Germinal center (tissue), 1 donor: ENCODE measurements at regions not wholly inside any gene's neighbourhood (a gene's known extent, or its start where the extent isn't known, plus 50 kb on each side); places are given as distances from the start of the nearest gene placed in this dataset.

Experiments
- DNase-seq: peaks from one replicate; pipeline ENCODE4 v3.0.0; 2012; ENCODE audit warnings: mixed read lengths, low spot score

GRCh38 chr11:15379483-15379882 lies 264.8 kb downstream of the INSC start:
- no peak for DNase-seq

- no peak for DNase-seq
Measured at GRCh38 chr11:15390857-15391256, 276.1 kb downstream of the INSC start.

- no peak for DNase-seq
Measured at GRCh38 chr11:15396778-15397177, 282.1 kb downstream of the INSC start.

- DNase-seq, result no peak
Measured at GRCh38 chr11:15406851-15407351, 292.2 kb downstream of the INSC start.

- peak; percentile 3 for DNase-seq
Measured at GRCh38 chr11:15412054-15412453, 297.3 kb downstream of the INSC start.

GRCh38 chr11:15418921-15419320 lies 304.2 kb downstream of the INSC start:
- no peak for DNase-seq

- DNase-seq, result no peak
Measured at GRCh38 chr11:15419696-15420095, 305.0 kb downstream of the INSC start.

- DNase-seq, result no peak
Measured at GRCh38 chr11:15430381-15430780, 315.7 kb downstream of the INSC start.

GRCh38 chr11:15434529-15434928 lies 319.8 kb downstream of the INSC start:
- no peak for DNase-seq

GRCh38 chr11:15446315-15446714 lies 331.6 kb downstream of the INSC start:
- no peak for DNase-seq

- no peak for DNase-seq
Measured at GRCh38 chr11:15446929-15447328, 332.2 kb downstream of the INSC start.

GRCh38 chr11:15451713-15452112 lies 337.0 kb downstream of the INSC start:
- no peak for DNase-seq

GRCh38 chr11:15453211-15453765 lies 338.6 kb downstream of the INSC start:
- no peak for DNase-seq

- no peak for DNase-seq
Measured at GRCh38 chr11:15468466-15468865, 353.7 kb downstream of the INSC start.

- no peak for DNase-seq
Measured at GRCh38 chr11:15471048-15471894, 356.5 kb downstream of the INSC start.

- DNase-seq, result no peak
Measured at GRCh38 chr11:15471895-15472799, 357.4 kb downstream of the INSC start.

GRCh38 chr11:15473954-15474837 lies 359.5 kb downstream of the INSC start:
- DNase-seq, result no peak

GRCh38 chr11:15476371-15476917 lies 361.7 kb downstream of the INSC start:
- DNase-seq, result no peak

GRCh38 chr11:15481871-15482270 lies 367.1 kb downstream of the INSC start:
- no peak for DNase-seq

GRCh38 chr11:15483205-15483604 lies 368.5 kb downstream of the INSC start:
- DNase-seq, result no peak

- DNase-seq, result no peak
Measured at GRCh38 chr11:15484398-15484797, 369.7 kb downstream of the INSC start.
